ENCODE measurements at regions not wholly inside any gene's neighbourhood (a gene's known extent, or its start where the extent isn't known, plus 50 kb on each side); places are given as distances from the start of the nearest gene placed in this dataset.
A peak's percentile ranks its signal among the peaks of the same experiment; 100 is the strongest.

- DNase-seq (ENCODE audit: low read depth) = no peak
These were observed 50.2 kb upstream of the SDK2 start for GRCh38 chr17:73694491-73694890.

- no peak for DNase-seq (ENCODE audit: low read depth)
These were observed 50.9 kb upstream of the SDK2 start for GRCh38 chr17:73695035-73695738.

- no peak for DNase-seq (ENCODE audit: low read depth)
These were observed 52.0 kb upstream of the SDK2 start for GRCh38 chr17:73696251-73696650.

- DNase-seq (ENCODE audit: low read depth) = no peak
These were observed 53.6 kb upstream of the SDK2 start for GRCh38 chr17:73697872-73698271.

GRCh38 chr17:73698966-73699365 is 54.7 kb upstream of the SDK2 start:
- DNase-seq (ENCODE audit: low read depth) = no peak

GRCh38 chr17:73701701-73702100 is 57.5 kb upstream of the SDK2 start:
- DNase-seq (ENCODE audit: low read depth) = no peak

GRCh38 chr17:73703192-73703591 is 58.9 kb upstream of the SDK2 start:
- no peak for DNase-seq (ENCODE audit: low read depth)

- no peak for DNase-seq (ENCODE audit: low read depth)
These were observed 59.7 kb upstream of the SDK2 start for GRCh38 chr17:73703917-73704316.

- no peak for DNase-seq (ENCODE audit: low read depth)
These were observed 61.3 kb upstream of the SDK2 start for GRCh38 chr17:73705594-73705993.

GRCh38 chr17:73706428-73706827 is 62.2 kb upstream of the SDK2 start:
- DNase-seq (ENCODE audit: low read depth) = no peak

GRCh38 chr17:73706858-73707257 is 62.6 kb upstream of the SDK2 start:
- DNase-seq (ENCODE audit: low read depth) = no peak

GRCh38 chr17:73707358-73707757 is 63.1 kb upstream of the SDK2 start:
- no peak for DNase-seq (ENCODE audit: low read depth)

GRCh38 chr17:73710095-73710592 is 65.9 kb upstream of the SDK2 start:
- DNase-seq (ENCODE audit: low read depth) = peak; percentile 6

- no peak for DNase-seq (ENCODE audit: low read depth)
These were observed 66.9 kb upstream of the SDK2 start for GRCh38 chr17:73711184-73711583.

- no peak for DNase-seq (ENCODE audit: low read depth)
These were observed 67.7 kb upstream of the SDK2 start for GRCh38 chr17:73711916-73712315.

GRCh38 chr17:73713136-73713535 is 68.9 kb upstream of the SDK2 start:
- no peak for DNase-seq (ENCODE audit: low read depth)

- no peak for DNase-seq (ENCODE audit: low read depth)
These were observed 71.5 kb upstream of the SDK2 start for GRCh38 chr17:73715769-73716168.

GRCh38 chr17:73717690-73718089 is 73.4 kb upstream of the SDK2 start:
- DNase-seq (ENCODE audit: low read depth) = no peak

GRCh38 chr17:73718362-73718761 is 74.1 kb upstream of the SDK2 start:
- DNase-seq (ENCODE audit: low read depth) = no peak

GRCh38 chr17:73718912-73719311 is 74.7 kb upstream of the SDK2 start:
- DNase-seq (ENCODE audit: low read depth) = no peak

- no peak for DNase-seq (ENCODE audit: low read depth)
These were observed 75.4 kb upstream of the SDK2 start for GRCh38 chr17:73719588-73720071.

- DNase-seq (ENCODE audit: low read depth) = no peak
These were observed 76.1 kb upstream of the SDK2 start for GRCh38 chr17:73720187-73720834.

- DNase-seq (ENCODE audit: low read depth) = no peak
These were observed 77.9 kb upstream of the SDK2 start for GRCh38 chr17:73722165-73722564.

GRCh38 chr17:73723317-73723716 is 79.1 kb upstream of the SDK2 start:
- no peak for DNase-seq (ENCODE audit: low read depth)
